HFF-Myc (cell line): ENCODE measurements at regions not wholly inside any gene's neighbourhood (a gene's known extent, or its start where the extent isn't known, plus 50 kb on each side); places are given as distances from the start of the nearest gene placed in this dataset.

ENCODE experiments used
- DNase-seq: peaks from one replicate; pipeline ENCODE4 v3.0.0-alpha.2; 2011; ENCODE audit warnings: low read depth; ENCODE audit errors: extremely low read depth
- H3K4me3 ChIP-seq: replicated peaks from 2 replicates; pipeline ENCODE4 v1.5.1; 2011; ENCODE audit warnings: low read depth, mild to moderate bottlenecking, control low read depth, low read length
- TF ChIP-seq, protein P1 (sequence below): IDR thresholded peaks from 2 replicates; pipeline ENCODE4 v1.5.1; 2012; ENCODE audit warnings: mild to moderate bottlenecking, low read depth, low read length, control low read depth; ENCODE audit errors: missing control alignments

DNA sequence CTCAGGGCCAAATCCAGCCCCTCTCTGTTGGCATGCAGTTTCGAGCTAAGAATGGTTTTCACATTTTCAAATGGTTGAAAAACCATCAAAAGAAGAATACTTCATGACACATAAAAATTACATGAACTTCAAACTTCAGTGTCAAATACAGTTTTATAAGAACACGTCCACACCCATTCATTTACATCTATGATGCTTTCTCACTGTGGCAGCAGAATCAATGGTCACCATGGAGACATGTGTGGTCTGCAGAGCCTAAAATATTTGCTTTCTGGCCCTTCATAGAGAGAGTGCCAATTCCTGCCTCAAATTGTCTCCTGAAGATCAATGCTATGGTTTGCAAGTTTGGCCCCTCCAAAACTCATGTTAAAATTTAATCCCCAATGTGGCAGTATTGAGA is 405.8 kb downstream of the OCA2 start:
- DNase-seq, result no peak
- H3K4me3 ChIP-seq, result no peak overlapping the region
- TF ChIP-seq, protein P1, sequence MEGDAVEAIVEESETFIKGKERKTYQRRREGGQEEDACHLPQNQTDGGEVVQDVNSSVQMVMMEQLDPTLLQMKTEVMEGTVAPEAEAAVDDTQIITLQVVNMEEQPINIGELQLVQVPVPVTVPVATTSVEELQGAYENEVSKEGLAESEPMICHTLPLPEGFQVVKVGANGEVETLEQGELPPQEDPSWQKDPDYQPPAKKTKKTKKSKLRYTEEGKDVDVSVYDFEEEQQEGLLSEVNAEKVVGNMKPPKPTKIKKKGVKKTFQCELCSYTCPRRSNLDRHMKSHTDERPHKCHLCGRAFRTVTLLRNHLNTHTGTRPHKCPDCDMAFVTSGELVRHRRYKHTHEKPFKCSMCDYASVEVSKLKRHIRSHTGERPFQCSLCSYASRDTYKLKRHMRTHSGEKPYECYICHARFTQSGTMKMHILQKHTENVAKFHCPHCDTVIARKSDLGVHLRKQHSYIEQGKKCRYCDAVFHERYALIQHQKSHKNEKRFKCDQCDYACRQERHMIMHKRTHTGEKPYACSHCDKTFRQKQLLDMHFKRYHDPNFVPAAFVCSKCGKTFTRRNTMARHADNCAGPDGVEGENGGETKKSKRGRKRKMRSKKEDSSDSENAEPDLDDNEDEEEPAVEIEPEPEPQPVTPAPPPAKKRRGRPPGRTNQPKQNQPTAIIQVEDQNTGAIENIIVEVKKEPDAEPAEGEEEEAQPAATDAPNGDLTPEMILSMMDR, result no peak

DNA sequence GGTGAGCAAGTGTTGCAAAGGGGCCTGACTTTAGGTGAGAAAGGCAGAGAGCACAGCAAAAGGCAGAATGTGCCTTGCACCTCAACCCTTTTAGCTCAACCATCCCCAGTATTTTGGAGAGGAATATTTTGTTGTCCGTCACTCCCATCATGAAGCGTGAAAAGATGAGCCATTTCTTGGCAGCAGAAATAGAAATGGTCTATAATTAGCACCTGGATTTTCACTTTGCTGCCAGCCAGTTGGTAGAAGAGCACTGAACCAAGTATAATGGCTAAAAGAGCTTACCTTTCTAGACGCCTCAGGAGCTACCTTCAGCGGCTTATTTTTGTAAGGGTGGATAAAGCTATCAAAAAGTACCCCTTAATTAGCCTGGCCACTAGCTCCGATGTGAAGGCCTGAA is 406.7 kb downstream of the OCA2 start:
- TF ChIP-seq, protein P1, result no peak
- H3K4me3 ChIP-seq, result no peak overlapping the region
- no peak for DNase-seq

DNA sequence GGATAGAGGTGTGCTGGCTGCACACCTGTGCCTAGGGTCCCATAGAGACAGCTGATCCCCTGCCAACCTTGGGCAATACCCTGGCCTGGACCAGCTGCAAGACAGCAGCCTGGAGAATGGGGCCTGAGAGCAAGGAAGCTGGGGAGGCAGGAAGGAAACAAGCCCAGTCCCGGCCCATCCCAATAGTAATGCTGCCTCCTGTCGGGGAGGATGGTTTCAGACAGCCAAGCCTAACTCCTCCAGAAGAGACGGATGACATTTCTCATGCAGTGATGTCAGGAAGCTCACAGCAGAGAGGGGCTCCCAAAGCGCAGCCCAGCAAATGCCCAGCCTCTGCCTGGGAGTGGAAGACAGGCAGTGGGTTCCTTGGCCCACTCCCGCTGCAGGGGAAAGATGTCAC is 408.8 kb downstream of the OCA2 start:
- H3K4me3 ChIP-seq, result no peak overlapping the region
- TF ChIP-seq, protein P1, result no peak
- no peak for DNase-seq

DNA sequence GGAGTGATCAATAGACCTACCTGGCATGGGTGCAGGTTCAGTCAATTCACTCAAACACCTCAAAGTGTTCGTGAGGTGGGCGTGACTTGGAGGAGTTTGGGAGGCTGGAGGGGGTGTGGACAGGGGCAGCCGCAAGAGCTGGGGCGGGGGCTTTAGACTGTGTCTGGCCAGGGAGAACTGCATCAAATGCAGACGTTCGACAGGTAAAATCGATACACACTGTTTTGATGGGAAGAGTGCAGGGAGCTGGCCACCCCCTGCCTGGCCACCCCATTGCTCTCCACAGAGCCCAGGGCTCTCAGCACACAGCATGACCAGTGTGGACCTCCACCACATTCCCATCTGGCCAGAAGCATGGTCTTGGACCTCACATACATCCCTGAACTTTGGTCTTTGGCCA is 412.1 kb downstream of the OCA2 start:
- TF ChIP-seq, protein P1, result no peak
- no peak overlapping the region for H3K4me3 ChIP-seq
- no peak for DNase-seq

DNA sequence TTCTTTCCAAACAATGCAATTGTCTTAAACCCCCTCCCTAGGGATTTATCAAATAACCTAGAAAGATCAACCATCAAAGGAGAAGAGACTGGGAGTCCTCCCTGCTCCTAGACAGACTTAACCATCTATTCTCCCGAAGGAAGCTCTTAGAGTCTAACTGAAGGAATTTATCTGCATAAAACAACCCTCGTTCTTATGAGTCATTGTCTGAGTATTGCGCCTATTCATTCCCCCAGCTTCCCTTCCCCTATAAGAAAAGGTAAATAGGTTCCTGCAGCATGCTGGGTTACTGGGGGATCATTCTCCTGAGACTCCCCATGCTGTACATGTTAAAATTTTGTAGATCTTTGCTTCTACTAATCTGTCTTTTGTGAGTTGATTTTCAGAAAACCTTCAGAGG is 412.7 kb downstream of the OCA2 start:
- DNase-seq, result no peak
- H3K4me3 ChIP-seq, result no peak overlapping the region
- TF ChIP-seq, protein P1, result no peak

DNA sequence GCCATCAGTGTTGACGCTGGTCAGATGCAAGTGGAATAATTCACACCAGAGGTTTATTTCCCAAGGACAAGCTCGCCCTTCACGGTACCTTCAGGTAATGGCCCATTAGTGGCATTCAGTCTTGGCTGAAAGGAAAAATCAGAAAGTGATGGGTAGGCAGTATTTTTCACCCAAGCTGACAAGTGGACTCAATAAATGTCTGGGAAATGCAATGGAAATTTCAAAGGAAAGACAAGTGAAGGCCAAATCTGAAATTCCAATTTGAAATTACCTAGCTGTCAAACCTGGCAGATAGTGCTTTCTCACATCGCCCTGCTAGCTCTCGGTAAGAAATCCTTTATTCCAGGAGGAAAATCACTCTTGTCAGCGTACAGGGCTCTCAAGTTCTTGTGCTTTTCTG is 413.5 kb downstream of the OCA2 start:
- DNase-seq, result no peak
- TF ChIP-seq, protein P1, result no peak
- H3K4me3 ChIP-seq, result no peak overlapping the region

DNA sequence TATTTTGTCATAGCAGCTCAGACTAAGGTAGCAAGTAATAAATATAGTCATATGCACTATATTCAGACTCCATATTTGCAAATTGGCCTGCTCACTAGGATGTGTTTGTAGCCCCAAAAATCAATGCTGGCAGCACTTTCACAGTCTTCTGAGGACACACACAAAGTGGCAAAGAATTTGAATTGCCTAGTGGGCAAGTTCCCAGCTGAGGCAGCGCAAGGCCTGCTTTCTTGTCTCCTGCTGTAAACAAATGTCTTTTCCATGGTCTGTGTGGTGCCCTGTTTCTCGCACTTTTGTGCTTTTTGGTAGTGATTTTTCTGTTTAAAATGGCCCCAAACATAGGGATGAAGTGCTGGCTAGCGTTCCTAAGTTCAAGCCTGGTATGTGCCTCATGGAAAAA is 416.0 kb downstream of the OCA2 start:
- DNase-seq, result no peak
- H3K4me3 ChIP-seq, result no peak overlapping the region
- TF ChIP-seq, protein P1, result no peak
